Activated naive CD4-positive, alpha-beta T cell treated with Interleukin-2 at 50 U/mL for 16 hours (primary cell): ENCODE measurements at regions not wholly inside any gene's neighbourhood (a gene's known extent, or its start where the extent isn't known, plus 50 kb on each side); places are given as distances from the start of the nearest gene placed in this dataset.

ENCODE experiments used
- DNase-seq: peaks from one replicate; pipeline ENCODE4 v3.0.0-alpha.2; 2020

- no peak for DNase-seq
Observed at GRCh38 chr5:125834438-125835115, 588.6 kb upstream of the GRAMD2B start.

GRCh38 chr5:125835293-125836172 is 587.7 kb upstream of the GRAMD2B start:
- DNase-seq: no peak

- DNase-seq: no peak
Observed at GRCh38 chr5:125836256-125836655, 587.0 kb upstream of the GRAMD2B start.

GRCh38 chr5:125837866-125838265 is 585.3 kb upstream of the GRAMD2B start:
- no peak for DNase-seq

GRCh38 chr5:125847561-125847960 is 575.6 kb upstream of the GRAMD2B start:
- no peak for DNase-seq

GRCh38 chr5:125848751-125849150 is 574.5 kb upstream of the GRAMD2B start:
- no peak for DNase-seq

GRCh38 chr5:125856949-125857348 is 566.3 kb upstream of the GRAMD2B start:
- DNase-seq: no peak

- DNase-seq: no peak
Observed at GRCh38 chr5:125863579-125863978, 559.6 kb upstream of the GRAMD2B start.

GRCh38 chr5:125865166-125865815 is 557.9 kb upstream of the GRAMD2B start:
- DNase-seq: no peak

GRCh38 chr5:125868036-125868435 is 555.2 kb upstream of the GRAMD2B start:
- DNase-seq: no peak

- DNase-seq: no peak
Observed at GRCh38 chr5:125870256-125870655, 553.0 kb upstream of the GRAMD2B start.

GRCh38 chr5:125874057-125874456 is 549.2 kb upstream of the GRAMD2B start:
- no peak for DNase-seq

GRCh38 chr5:125874717-125875116 is 548.5 kb upstream of the GRAMD2B start:
- no peak for DNase-seq

- DNase-seq: no peak
Observed at GRCh38 chr5:125877248-125877647, 546.0 kb upstream of the GRAMD2B start.

- no peak for DNase-seq
Observed at GRCh38 chr5:125882061-125882460, 541.1 kb upstream of the GRAMD2B start.

GRCh38 chr5:125883223-125883622 is 540.0 kb upstream of the GRAMD2B start:
- no peak for DNase-seq

- no peak for DNase-seq
Observed at GRCh38 chr5:125888358-125888757, 534.9 kb upstream of the GRAMD2B start.

- no peak for DNase-seq
Observed at GRCh38 chr5:125890511-125890931, 532.7 kb upstream of the GRAMD2B start.

GRCh38 chr5:125891061-125891725 is 532.0 kb upstream of the GRAMD2B start:
- no peak for DNase-seq

GRCh38 chr5:125894383-125894782 is 528.8 kb upstream of the GRAMD2B start:
- no peak for DNase-seq

GRCh38 chr5:125896368-125896767 is 526.8 kb upstream of the GRAMD2B start:
- no peak for DNase-seq

- no peak for DNase-seq
Observed at GRCh38 chr5:125897089-125897488, 526.1 kb upstream of the GRAMD2B start.

GRCh38 chr5:125898851-125899405 is 524.3 kb upstream of the GRAMD2B start:
- no peak for DNase-seq
